ENCODE measurements at regions not wholly inside any gene's neighbourhood (a gene's known extent, or its start where the extent isn't known, plus 50 kb on each side); places are given as distances from the start of the nearest gene placed in this dataset.

DNA sequence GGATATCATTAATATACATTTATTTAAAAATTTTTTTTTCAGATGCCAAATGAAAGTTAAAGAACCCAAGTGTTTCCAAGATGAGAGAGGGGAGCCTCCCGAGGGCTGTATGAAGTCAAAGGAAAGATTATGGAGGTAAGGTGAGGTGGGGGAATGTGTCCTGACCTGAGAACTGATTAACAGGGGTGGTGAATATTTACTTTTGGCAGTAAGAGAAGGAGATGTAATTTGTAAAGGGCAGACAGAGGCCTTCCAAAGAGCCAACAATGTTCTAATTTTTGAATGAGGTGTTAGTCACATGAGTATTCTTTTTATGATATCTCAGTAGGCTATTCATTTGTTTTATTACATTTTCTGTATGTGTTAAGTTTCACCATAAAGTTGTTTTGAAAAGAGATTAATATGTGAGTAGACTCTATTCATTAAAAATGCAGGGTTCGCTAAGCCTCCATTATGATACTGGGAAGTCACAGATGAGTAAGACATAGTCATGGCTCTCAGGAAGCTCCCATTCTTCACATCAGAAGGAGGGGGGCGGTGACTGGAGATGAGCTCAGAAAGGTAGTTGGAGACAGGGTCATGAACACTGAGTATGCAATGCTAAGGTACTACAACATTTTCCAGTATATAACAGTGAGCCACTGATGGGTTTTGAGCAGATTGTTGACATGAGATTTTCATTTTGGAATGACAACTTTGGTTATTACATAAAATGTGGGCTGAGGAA is 62.4 kb upstream of the TNFSF18 start:
- TF ChIP-seq, protein P1, sequence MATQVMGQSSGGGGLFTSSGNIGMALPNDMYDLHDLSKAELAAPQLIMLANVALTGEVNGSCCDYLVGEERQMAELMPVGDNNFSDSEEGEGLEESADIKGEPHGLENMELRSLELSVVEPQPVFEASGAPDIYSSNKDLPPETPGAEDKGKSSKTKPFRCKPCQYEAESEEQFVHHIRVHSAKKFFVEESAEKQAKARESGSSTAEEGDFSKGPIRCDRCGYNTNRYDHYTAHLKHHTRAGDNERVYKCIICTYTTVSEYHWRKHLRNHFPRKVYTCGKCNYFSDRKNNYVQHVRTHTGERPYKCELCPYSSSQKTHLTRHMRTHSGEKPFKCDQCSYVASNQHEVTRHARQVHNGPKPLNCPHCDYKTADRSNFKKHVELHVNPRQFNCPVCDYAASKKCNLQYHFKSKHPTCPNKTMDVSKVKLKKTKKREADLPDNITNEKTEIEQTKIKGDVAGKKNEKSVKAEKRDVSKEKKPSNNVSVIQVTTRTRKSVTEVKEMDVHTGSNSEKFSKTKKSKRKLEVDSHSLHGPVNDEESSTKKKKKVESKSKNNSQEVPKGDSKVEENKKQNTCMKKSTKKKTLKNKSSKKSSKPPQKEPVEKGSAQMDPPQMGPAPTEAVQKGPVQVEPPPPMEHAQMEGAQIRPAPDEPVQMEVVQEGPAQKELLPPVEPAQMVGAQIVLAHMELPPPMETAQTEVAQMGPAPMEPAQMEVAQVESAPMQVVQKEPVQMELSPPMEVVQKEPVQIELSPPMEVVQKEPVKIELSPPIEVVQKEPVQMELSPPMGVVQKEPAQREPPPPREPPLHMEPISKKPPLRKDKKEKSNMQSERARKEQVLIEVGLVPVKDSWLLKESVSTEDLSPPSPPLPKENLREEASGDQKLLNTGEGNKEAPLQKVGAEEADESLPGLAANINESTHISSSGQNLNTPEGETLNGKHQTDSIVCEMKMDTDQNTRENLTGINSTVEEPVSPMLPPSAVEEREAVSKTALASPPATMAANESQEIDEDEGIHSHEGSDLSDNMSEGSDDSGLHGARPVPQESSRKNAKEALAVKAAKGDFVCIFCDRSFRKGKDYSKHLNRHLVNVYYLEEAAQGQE (IDR thresholded peaks at IDR 0.05; ENCODE audit: insufficient read depth in 1 of 2, low read depth in 2 of 2, low read length in 2 of 2), result no peak

DNA sequence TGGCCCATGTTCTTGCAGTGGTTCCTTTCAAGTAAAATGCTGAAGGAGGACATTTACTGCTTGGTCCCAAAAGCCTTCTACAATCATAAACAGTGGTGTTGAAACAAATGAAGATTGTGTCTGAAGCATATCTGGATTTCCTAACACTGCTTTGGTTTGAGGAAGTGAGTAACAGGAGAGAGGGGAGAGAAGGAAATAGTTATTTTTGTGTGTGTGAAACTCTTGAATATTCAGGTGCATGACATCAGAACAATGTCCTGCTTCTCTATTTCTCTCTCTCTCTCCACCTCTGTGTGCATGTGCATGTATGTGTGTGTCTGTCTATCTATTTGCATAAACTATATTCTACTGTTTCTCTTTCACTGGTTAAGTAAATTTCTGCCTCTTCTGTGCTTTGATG is 61.4 kb upstream of the TNFSF18 start:
- TF ChIP-seq POLR2AphosphoS5 (IDR thresholded peaks at IDR 0.05; ENCODE audit: low read depth, low read length), result no peak
- TF ChIP-seq, protein P1 (IDR thresholded peaks at IDR 0.05; ENCODE audit: insufficient read depth in 1 of 2, low read depth in 2 of 2, low read length in 2 of 2), result no peak
- TF ChIP-seq SIN3A (IDR thresholded peaks at IDR 0.05; ENCODE audit: borderline replicate concordance, insufficient read depth, low read length), result no peak
- no peak for TF ChIP-seq FOXP2 (optimal IDR thresholded peaks at IDR 0.05; ENCODE audit: borderline replicate concordance, extremely low read depth, extremely low read length, insufficient read depth)
- TF ChIP-seq TAF1 (IDR thresholded peaks at IDR 0.05; ENCODE audit: borderline replicate concordance, insufficient read depth, low read length), result no peak

DNA sequence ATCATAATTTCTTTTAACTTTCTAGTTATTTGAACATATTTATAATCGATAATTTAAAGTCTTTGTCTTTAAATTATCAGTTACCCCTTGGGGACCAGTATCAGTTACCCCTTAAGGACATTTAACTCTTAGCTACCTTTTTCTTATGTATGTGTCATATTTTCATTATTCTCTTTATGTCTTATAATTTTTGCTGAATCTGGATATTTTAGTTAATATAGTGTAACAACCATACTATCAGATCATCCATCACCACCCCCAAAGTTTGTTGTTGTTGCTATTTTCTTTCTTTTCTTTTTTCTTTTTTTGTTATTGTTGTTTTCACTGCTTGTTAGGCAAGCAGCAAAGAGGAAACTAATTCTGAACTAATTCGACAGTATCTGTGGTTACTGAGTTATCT is 57.0 kb upstream of the TNFSF18 start:
- TF ChIP-seq, protein P1 (IDR thresholded peaks at IDR 0.05; ENCODE audit: insufficient read depth in 1 of 2, low read depth in 2 of 2, low read length in 2 of 2), result no peak
- TF ChIP-seq FOXP2 (optimal IDR thresholded peaks at IDR 0.05; ENCODE audit: borderline replicate concordance, extremely low read depth, extremely low read length, insufficient read depth) (no peak), POLR2AphosphoS5 (IDR thresholded peaks at IDR 0.05; ENCODE audit: low read depth, low read length) (no peak), TAF1 (IDR thresholded peaks at IDR 0.05; ENCODE audit: borderline replicate concordance, insufficient read depth, low read length) (no peak), SIN3A (IDR thresholded peaks at IDR 0.05; ENCODE audit: borderline replicate concordance, insufficient read depth, low read length) (no peak)

DNA sequence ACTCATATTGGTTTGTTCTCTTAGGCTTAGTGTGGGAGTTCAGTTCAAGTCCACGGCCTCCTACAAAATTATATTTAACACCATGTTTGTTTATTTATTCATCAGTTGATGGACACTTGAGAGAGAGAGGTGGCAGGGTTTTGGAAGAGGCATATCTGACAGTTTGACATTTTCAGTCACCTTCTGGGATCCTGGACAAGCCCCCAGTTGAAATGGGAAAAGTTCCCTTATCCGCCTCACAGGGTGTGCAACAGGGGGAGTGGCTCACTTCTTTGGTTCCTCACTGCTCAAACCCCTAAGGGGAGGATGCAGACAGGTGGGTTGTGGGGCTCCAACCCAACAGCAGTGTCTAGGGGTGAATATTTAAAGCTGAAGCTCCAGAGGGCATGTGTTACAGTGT is 52.3 kb upstream of the TNFSF18 start:
- TF ChIP-seq POLR2AphosphoS5 (IDR thresholded peaks at IDR 0.05; ENCODE audit: low read depth, low read length), result no peak

DNA sequence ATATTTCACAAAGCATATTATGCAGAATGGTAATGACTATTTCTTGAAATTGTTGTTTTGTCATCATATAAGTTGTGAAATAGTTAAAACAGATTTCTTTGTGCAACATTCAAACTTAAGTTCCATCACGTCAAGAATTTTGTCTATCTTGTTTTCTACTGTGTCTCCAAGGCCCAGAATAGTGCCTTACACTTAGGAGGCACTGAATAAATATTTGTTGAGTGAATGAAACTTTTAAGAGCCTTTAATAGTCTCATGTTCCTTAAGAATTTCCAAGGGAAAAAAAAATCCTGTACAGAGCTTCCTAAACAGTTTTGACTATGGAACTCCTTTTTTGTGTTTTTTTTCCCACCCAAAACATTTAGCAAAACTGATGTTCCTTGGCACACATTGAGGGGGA is 50.8 kb upstream of the TNFSF18 start:
- no peak for TF ChIP-seq POLR2AphosphoS5 (IDR thresholded peaks at IDR 0.05; ENCODE audit: low read depth, low read length)
- TF ChIP-seq SIN3A (IDR thresholded peaks at IDR 0.05; ENCODE audit: borderline replicate concordance, insufficient read depth, low read length), result no peak
- TF ChIP-seq, protein P1 (IDR thresholded peaks at IDR 0.05; ENCODE audit: insufficient read depth in 1 of 2, low read depth in 2 of 2, low read length in 2 of 2), result no peak
- TF ChIP-seq TAF1 (IDR thresholded peaks at IDR 0.05; ENCODE audit: borderline replicate concordance, insufficient read depth, low read length), result no peak
- TF ChIP-seq FOXP2 (optimal IDR thresholded peaks at IDR 0.05; ENCODE audit: borderline replicate concordance, extremely low read depth, extremely low read length, insufficient read depth), result no peak

All from PFSK-1 (cell line).